ENCODE measurements at regions not wholly inside any gene's neighbourhood (a gene's known extent, or its start where the extent isn't known, plus 50 kb on each side); places are given as distances from the start of the nearest gene placed in this dataset.

GRCh38 chr18:78601923-78602322 is 377.7 kb upstream of the SALL3 start:
- H3K27ac ChIP-seq (ENCODE audit: low read depth, low read length) = no peak overlapping the region
- no peaks in the 10 kb centered on the region for H3K36me3 ChIP-seq (ENCODE audit: insufficient read depth, low read length)
- H3K4me3 ChIP-seq (ENCODE audit: low read depth, low read length) = no peak overlapping the region
- no peaks in the 10 kb centered on the region for H3K4me1 ChIP-seq (ENCODE audit: control insufficient read depth, insufficient read depth, low read length, unreplicated experiment)
- H2AFZ ChIP-seq (ENCODE audit: low read length, unreplicated experiment) = no peak overlapping the region
- no peaks in the 10 kb centered on the region for H3K79me2 ChIP-seq (ENCODE audit: control insufficient read depth, insufficient read depth, low read length, unreplicated experiment)
- no peaks in the 10 kb centered on the region for H3K27me3 ChIP-seq (ENCODE audit: insufficient read depth, low read length)

GRCh38 chr18:78602430-78602829 is 377.2 kb upstream of the SALL3 start:
- no peaks in the 10 kb centered on the region for H3K79me2 ChIP-seq (ENCODE audit: control insufficient read depth, insufficient read depth, low read length, unreplicated experiment)
- no peak overlapping the region for H3K27ac ChIP-seq (ENCODE audit: low read depth, low read length)
- H3K36me3 ChIP-seq (ENCODE audit: insufficient read depth, low read length) = no peaks in the 10 kb centered on the region
- no peak overlapping the region for H3K4me3 ChIP-seq (ENCODE audit: low read depth, low read length)
- H2AFZ ChIP-seq (ENCODE audit: low read length, unreplicated experiment) = no peak overlapping the region
- no peaks in the 10 kb centered on the region for H3K4me1 ChIP-seq (ENCODE audit: control insufficient read depth, insufficient read depth, low read length, unreplicated experiment)
- H3K27me3 ChIP-seq (ENCODE audit: insufficient read depth, low read length) = no peaks in the 10 kb centered on the region

- no peaks in the 10 kb centered on the region for H3K4me1 ChIP-seq (ENCODE audit: control insufficient read depth, insufficient read depth, low read length, unreplicated experiment)
- no peak overlapping the region for H2AFZ ChIP-seq (ENCODE audit: low read length, unreplicated experiment)
These were observed 376.3 kb upstream of the SALL3 start for GRCh38 chr18:78603102-78603983.

DNA sequence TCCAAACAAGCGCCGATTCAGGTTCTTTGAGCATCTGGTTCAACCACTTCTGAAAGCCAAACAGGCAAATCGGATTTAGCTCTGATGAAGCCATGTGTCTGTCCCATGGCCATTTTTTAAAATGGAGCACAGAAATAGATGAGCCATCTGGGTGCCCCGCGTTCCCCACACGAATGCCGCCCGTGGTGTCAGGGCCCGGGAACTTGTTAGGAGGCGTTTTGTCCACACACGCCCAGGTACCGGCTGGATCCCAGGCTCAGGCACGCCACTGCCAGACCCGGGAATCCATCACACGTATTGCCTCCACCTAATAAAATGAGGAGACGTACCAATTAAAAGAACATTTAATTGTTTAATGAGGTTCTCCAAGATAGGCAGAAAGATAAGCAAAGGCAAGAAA is 374.4 kb upstream of the SALL3 start:
- Histone ChIP-seq H3K4me1 (ENCODE audit: control insufficient read depth, insufficient read depth, low read length, unreplicated experiment) (no peaks in the 10 kb centered on the region), H3K4me3 (ENCODE audit: low read depth, low read length) (no peak overlapping the region), H3K27me3 (ENCODE audit: insufficient read depth, low read length) (no peaks in the 10 kb centered on the region), H3K36me3 (ENCODE audit: insufficient read depth, low read length) (no peaks in the 10 kb centered on the region), H3K27ac (ENCODE audit: low read depth, low read length) (no peak overlapping the region), H2AFZ (ENCODE audit: low read length, unreplicated experiment) (no peak overlapping the region), H3K79me2 (ENCODE audit: control insufficient read depth, insufficient read depth, low read length, unreplicated experiment) (no peaks in the 10 kb centered on the region)

More at GRCh38 chr18:78603102-78603983, 376.3 kb upstream of the SALL3 start:
- H3K27ac ChIP-seq (ENCODE audit: low read depth, low read length) = no peak overlapping the region
- H3K4me3 ChIP-seq (ENCODE audit: low read depth, low read length) = no peak overlapping the region
- H3K27me3 ChIP-seq (ENCODE audit: insufficient read depth, low read length) = no peaks in the 10 kb centered on the region
- no peaks in the 10 kb centered on the region for H3K79me2 ChIP-seq (ENCODE audit: control insufficient read depth, insufficient read depth, low read length, unreplicated experiment)
- no peaks in the 10 kb centered on the region for H3K36me3 ChIP-seq (ENCODE audit: insufficient read depth, low read length)

GRCh38 chr18:78607221-78607620 is 372.4 kb upstream of the SALL3 start:
- Histone ChIP-seq H3K27me3 (ENCODE audit: insufficient read depth, low read length) (no peaks in the 10 kb centered on the region), H3K4me1 (ENCODE audit: control insufficient read depth, insufficient read depth, low read length, unreplicated experiment) (no peaks in the 10 kb centered on the region), H2AFZ (ENCODE audit: low read length, unreplicated experiment) (no peak overlapping the region)

GRCh38 chr18:78607784-78608183 is 371.8 kb upstream of the SALL3 start:
- no peaks in the 10 kb centered on the region for H3K79me2 ChIP-seq (ENCODE audit: control insufficient read depth, insufficient read depth, low read length, unreplicated experiment)
- no peak overlapping the region for H3K4me3 ChIP-seq (ENCODE audit: low read depth, low read length)
- no peaks in the 10 kb centered on the region for H3K36me3 ChIP-seq (ENCODE audit: insufficient read depth, low read length)
- no peaks in the 10 kb centered on the region for H3K27me3 ChIP-seq (ENCODE audit: insufficient read depth, low read length)
- no peaks in the 10 kb centered on the region for H3K4me1 ChIP-seq (ENCODE audit: control insufficient read depth, insufficient read depth, low read length, unreplicated experiment)
- no peak overlapping the region for H3K27ac ChIP-seq (ENCODE audit: low read depth, low read length)
- no peak overlapping the region for H2AFZ ChIP-seq (ENCODE audit: low read length, unreplicated experiment)

More at GRCh38 chr18:78607221-78607620, 372.4 kb upstream of the SALL3 start:
- Histone ChIP-seq H3K79me2 (ENCODE audit: control insufficient read depth, insufficient read depth, low read length, unreplicated experiment) (no peaks in the 10 kb centered on the region), H3K36me3 (ENCODE audit: insufficient read depth, low read length) (no peaks in the 10 kb centered on the region), H3K27ac (ENCODE audit: low read depth, low read length) (no peak overlapping the region), H3K4me3 (ENCODE audit: low read depth, low read length) (no peak overlapping the region)

GRCh38 chr18:78610179-78610578 is 369.4 kb upstream of the SALL3 start:
- H3K36me3 ChIP-seq (ENCODE audit: insufficient read depth, low read length) = no peaks in the 10 kb centered on the region
- H3K4me3 ChIP-seq (ENCODE audit: low read depth, low read length) = no peak overlapping the region
- H3K79me2 ChIP-seq (ENCODE audit: control insufficient read depth, insufficient read depth, low read length, unreplicated experiment) = no peaks in the 10 kb centered on the region
- H3K27me3 ChIP-seq (ENCODE audit: insufficient read depth, low read length) = no peaks in the 10 kb centered on the region
- H3K27ac ChIP-seq (ENCODE audit: low read depth, low read length) = no peak overlapping the region
- no peak overlapping the region for H2AFZ ChIP-seq (ENCODE audit: low read length, unreplicated experiment)
- no peaks in the 10 kb centered on the region for H3K4me1 ChIP-seq (ENCODE audit: control insufficient read depth, insufficient read depth, low read length, unreplicated experiment)

DNA sequence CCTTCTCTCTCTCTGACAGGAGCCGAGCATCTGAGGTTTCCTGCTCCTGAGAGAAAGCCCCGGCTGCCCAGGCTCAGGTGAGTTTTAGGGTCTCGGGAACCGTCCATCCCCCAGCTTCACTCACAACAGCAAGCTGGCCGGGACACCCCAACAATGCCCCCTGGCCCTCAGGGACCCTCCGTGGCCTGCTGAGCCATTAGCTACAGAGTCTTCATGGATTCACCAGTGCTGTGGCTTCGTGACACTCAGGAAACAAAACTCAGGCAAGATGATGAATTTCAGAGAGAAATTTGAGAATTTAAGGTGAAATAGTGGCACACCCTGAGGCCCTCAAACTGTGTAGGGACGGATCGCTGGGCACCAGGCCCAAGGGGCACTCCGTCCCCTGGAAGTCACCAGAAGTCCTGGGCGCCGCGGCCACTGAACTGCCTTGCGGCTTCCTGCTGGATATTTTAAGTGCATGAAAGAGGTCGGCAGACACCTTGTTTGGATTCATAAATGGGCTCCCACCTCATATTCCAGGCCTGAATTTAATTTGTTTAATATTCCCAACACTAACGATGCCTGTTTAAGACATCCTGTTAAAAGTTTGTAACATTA is 368.3 kb upstream of the SALL3 start:
- Histone ChIP-seq H3K27me3 (ENCODE audit: insufficient read depth, low read length) (no peaks in the 10 kb centered on the region), H3K4me3 (ENCODE audit: low read depth, low read length) (no peak overlapping the region), H3K36me3 (ENCODE audit: insufficient read depth, low read length) (no peaks in the 10 kb centered on the region), H3K27ac (ENCODE audit: low read depth, low read length) (no peak overlapping the region), H3K4me1 (ENCODE audit: control insufficient read depth, insufficient read depth, low read length, unreplicated experiment) (no peaks in the 10 kb centered on the region), H3K79me2 (ENCODE audit: control insufficient read depth, insufficient read depth, low read length, unreplicated experiment) (no peaks in the 10 kb centered on the region), H2AFZ (ENCODE audit: low read length, unreplicated experiment) (no peak overlapping the region)

GRCh38 chr18:78611869-78612268 is 367.7 kb upstream of the SALL3 start:
- H2AFZ ChIP-seq (ENCODE audit: low read length, unreplicated experiment) = no peak overlapping the region
- H3K4me1 ChIP-seq (ENCODE audit: control insufficient read depth, insufficient read depth, low read length, unreplicated experiment) = no peaks in the 10 kb centered on the region
- H3K27ac ChIP-seq (ENCODE audit: low read depth, low read length) = no peak overlapping the region
- H3K4me3 ChIP-seq (ENCODE audit: low read depth, low read length) = no peak overlapping the region
- no peaks in the 10 kb centered on the region for H3K27me3 ChIP-seq (ENCODE audit: insufficient read depth, low read length)
- H3K79me2 ChIP-seq (ENCODE audit: control insufficient read depth, insufficient read depth, low read length, unreplicated experiment) = no peaks in the 10 kb centered on the region
- H3K36me3 ChIP-seq (ENCODE audit: insufficient read depth, low read length) = no peaks in the 10 kb centered on the region

GRCh38 chr18:78612318-78612717 is 367.3 kb upstream of the SALL3 start:
- H3K4me1 ChIP-seq (ENCODE audit: control insufficient read depth, insufficient read depth, low read length, unreplicated experiment) = no peaks in the 10 kb centered on the region
- H3K79me2 ChIP-seq (ENCODE audit: control insufficient read depth, insufficient read depth, low read length, unreplicated experiment) = no peaks in the 10 kb centered on the region
- no peaks in the 10 kb centered on the region for H3K36me3 ChIP-seq (ENCODE audit: insufficient read depth, low read length)
- no peaks in the 10 kb centered on the region for H3K27me3 ChIP-seq (ENCODE audit: insufficient read depth, low read length)
- no peak overlapping the region for H2AFZ ChIP-seq (ENCODE audit: low read length, unreplicated experiment)
- H3K27ac ChIP-seq (ENCODE audit: low read depth, low read length) = no peak overlapping the region
- H3K4me3 ChIP-seq (ENCODE audit: low read depth, low read length) = no peak overlapping the region

GRCh38 chr18:78612801-78613200 is 366.8 kb upstream of the SALL3 start:
- no peak overlapping the region for H3K4me3 ChIP-seq (ENCODE audit: low read depth, low read length)
- no peaks in the 10 kb centered on the region for H3K36me3 ChIP-seq (ENCODE audit: insufficient read depth, low read length)
- no peaks in the 10 kb centered on the region for H3K79me2 ChIP-seq (ENCODE audit: control insufficient read depth, insufficient read depth, low read length, unreplicated experiment)
- H3K4me1 ChIP-seq (ENCODE audit: control insufficient read depth, insufficient read depth, low read length, unreplicated experiment) = no peaks in the 10 kb centered on the region
- no peak overlapping the region for H3K27ac ChIP-seq (ENCODE audit: low read depth, low read length)
- no peak overlapping the region for H2AFZ ChIP-seq (ENCODE audit: low read length, unreplicated experiment)
- no peaks in the 10 kb centered on the region for H3K27me3 ChIP-seq (ENCODE audit: insufficient read depth, low read length)
